GM12872 (cell line): ENCODE measurements at regions not wholly inside any gene's neighbourhood (a gene's known extent, or its start where the extent isn't known, plus 50 kb on each side); places are given as distances from the start of the nearest gene placed in this dataset.

Experiments
- TF ChIP-seq, protein P1 (sequence below): IDR thresholded peaks from 3 replicates; pipeline ENCODE4 v1.5.1; 2011; ENCODE audit warnings: low read depth, mild to moderate bottlenecking, low read length, moderate library complexity; ENCODE audit not compliant: insufficient read depth

GRCh38 chr20:39516964-39517363 lies 554.8 kb downstream of the DHX35 start:
- TF ChIP-seq, protein P1, sequence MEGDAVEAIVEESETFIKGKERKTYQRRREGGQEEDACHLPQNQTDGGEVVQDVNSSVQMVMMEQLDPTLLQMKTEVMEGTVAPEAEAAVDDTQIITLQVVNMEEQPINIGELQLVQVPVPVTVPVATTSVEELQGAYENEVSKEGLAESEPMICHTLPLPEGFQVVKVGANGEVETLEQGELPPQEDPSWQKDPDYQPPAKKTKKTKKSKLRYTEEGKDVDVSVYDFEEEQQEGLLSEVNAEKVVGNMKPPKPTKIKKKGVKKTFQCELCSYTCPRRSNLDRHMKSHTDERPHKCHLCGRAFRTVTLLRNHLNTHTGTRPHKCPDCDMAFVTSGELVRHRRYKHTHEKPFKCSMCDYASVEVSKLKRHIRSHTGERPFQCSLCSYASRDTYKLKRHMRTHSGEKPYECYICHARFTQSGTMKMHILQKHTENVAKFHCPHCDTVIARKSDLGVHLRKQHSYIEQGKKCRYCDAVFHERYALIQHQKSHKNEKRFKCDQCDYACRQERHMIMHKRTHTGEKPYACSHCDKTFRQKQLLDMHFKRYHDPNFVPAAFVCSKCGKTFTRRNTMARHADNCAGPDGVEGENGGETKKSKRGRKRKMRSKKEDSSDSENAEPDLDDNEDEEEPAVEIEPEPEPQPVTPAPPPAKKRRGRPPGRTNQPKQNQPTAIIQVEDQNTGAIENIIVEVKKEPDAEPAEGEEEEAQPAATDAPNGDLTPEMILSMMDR = no peak

DNA sequence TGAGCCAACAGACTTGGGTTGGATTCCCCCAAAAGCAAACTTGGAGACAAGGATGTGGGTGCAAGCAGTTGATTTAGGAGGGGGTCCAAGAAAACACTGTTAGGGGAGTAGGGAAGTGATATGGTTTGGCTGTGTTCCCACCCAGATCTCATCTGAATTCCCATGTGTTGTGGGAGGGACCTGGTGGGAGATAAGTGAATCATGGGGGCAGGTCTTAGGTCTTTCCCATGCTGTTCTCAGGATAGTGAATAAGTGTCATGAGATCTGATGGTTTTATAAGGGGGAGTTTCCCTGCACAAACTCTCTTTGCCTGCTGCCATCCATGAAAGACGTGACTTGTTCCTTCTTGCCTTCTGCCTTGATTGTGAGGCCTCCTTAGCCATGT lies 542.6 kb downstream of the DHX35 start:
- TF ChIP-seq, protein P1 = no peak

DNA sequence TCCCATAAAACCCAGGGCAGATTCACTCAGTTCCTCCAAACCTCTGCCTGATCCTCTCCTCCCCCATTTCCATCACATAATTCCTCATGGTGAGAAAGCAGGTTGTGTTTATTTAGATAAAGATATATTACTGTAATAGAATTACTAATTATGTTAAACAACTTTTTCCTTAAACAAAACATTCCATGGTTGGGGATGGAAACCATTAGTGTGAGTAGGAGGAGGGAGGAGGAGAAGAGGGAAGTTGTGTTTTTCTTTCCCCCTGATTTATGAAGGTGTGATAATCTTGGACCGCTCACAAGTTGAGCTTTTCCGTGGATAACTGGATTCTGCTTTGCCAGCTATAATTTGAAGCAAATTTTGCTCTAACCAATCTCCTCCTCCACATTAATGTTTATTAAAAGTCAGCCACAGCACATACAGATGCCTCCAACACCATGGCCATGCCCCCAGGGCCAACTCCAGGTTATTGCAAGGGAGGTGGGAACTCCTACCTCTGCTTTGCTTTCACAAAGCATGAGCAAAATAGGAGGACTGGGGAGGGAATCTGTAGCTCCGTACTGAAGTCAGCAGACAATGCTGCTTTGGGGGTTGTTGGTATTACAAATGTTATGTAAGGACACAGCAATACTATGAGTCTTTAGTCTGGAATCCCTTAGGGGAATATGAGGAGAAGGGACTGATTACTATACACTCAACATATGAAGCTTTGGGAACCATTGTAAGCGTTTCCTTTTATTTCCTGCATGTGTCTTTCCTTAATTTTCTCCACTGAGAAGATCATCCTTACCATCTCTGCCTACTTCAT lies 542.0 kb downstream of the DHX35 start:
- TF ChIP-seq, protein P1 = no peak

GRCh38 chr20:39492223-39492797 lies 530.2 kb downstream of the DHX35 start:
- TF ChIP-seq, protein P1 = no peak

GRCh38 chr20:39491711-39492110 lies 529.6 kb downstream of the DHX35 start:
- TF ChIP-seq, protein P1 = no peak

GRCh38 chr20:39489986-39490560 lies 527.9 kb downstream of the DHX35 start:
- TF ChIP-seq, protein P1 = no peak

DNA sequence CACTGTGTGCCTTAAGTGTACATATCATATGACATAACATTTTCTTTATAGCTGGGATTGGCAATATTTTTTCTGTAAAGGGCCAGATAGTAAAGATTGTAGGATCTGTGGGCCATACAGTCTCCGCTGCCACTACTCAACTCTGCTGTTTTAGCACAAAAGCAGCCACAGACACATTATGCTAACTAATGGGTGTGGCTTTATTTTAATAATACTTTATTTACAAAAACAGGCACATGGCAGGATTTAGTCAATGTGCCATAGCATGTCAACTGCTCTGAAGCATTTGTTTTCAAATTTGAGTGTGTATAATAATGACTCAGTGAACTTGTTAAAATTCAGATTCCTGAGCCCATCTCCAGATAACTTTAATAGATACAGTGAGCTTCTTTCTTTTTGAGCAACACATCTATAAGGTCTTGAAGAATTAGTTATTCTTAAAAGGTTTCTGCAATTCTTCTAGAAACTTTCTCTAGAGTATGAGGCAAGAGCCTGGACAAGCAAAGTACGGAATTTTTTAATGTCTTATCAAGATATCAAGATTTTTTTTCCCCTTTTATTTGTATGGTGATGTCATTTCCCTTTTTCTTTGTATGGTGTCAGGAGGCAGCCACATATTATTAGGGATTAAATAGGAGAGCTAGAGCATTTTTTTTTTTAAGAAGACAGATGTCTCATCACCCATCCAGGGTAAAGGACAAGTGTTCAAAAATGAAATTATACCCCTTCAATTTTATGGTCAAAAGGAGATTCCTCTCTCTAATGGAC lies 518.3 kb downstream of the DHX35 start:
- TF ChIP-seq, protein P1 = no peak
